ENCODE measurements at regions not wholly inside any gene's neighbourhood (a gene's known extent, or its start where the extent isn't known, plus 50 kb on each side); places are given as distances from the start of the nearest gene placed in this dataset.

DNA sequence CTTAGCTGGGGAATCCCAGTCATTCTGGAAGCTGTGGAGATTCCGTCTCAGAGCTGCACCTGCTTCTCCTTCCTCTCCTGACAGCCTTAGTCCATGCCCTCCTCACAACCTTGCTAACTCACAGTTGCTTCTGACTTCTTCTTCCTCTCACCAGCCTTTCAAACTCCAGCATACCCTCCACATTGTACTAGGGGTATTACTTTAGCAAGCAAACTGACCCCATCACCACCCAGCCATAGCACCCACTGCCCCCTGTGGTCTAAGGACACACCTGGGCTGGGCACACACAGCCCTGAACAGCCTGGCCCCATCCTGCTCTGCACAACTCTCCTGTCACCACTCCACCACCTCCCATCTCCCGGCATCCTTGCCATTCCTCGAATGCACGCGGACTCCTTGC, 208.2 kb downstream of the FBXO15 start:
- DNase-seq (no peak), ATAC-seq (ENCODE audit: low read depth in 2 of 2) (no peak)
- Histone ChIP-seq H3K9me3 (ENCODE audit: control insufficient read depth in 2 of 2, low read length in 2 of 2) (no peaks in the 10 kb centered on the region), H3K27ac (ENCODE audit: insufficient read depth, low read length, poor library complexity, severe bottlenecking) (no peak overlapping the region), H3K36me3 (ENCODE audit: control insufficient read depth, insufficient read depth, low read length) (no peaks in the 10 kb centered on the region), H3K4me3 (ENCODE audit: low read depth, low read length) (no peak overlapping the region), H3K4me1 (ENCODE audit: control insufficient read depth, insufficient read depth, low read length, poor library complexity, severe bottlenecking) (no peaks in the 10 kb centered on the region), H3K27me3 (ENCODE audit: control insufficient read depth, insufficient read depth, low read length) (no peaks in the 10 kb centered on the region)
- H3K36me3 Mint-ChIP-seq, result peaks cover 5% of the 10 kb centered on the region
- H3K4me1 Mint-ChIP-seq, result no peaks in the 10 kb centered on the region
- peaks cover 0 to 2% (median 0%) of the 10 kb centered on the region in 7 donors for H3K9me3 Mint-ChIP-seq
- no peak overlapping the region for H3K4me3 Mint-ChIP-seq
- H3K27ac Mint-ChIP-seq, result no peak overlapping the region
- no peaks in the 10 kb centered on the region for H3K27me3 Mint-ChIP-seq

DNA sequence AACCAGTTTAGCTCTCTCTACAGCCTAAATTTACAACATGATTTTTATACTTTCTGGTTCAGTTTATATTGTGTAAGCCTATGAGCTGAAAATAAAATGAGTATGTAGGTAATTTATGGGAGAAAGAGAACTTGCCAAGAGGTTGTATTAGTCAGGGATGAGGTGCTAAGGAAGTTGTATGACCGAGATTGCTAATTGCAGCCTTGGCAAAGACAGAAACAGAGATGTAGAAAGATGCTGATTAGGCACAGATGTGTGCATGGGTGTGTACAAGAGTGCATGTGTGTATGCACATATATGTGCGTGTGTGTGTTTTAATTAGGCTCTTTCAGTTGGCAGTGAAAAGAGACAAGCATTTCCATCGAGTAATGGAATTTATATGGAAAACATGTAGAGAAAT, 213.9 kb downstream of the FBXO15 start:
- H3K9me3 Mint-ChIP-seq, result no peaks in the 10 kb centered on the region

DNA sequence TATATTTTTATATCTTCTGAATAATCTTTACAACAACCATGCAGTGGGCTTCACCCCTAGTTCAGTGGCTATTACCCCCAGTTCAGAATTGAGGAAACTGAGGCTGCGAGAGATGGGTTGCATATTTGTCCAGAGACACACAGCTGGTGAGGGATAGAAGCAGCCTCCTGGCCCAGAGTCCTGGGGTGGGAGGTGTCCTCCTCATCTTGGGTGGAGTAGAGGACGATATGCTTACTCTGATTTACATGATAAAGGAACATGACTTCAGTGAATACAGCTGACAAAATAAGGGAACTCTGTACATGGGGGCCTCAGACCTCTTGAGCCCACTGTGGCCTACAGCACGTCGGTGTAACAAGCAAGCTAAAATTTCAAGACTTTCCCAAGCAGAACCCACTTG, 214.7 kb downstream of the FBXO15 start:
- no peaks in the 10 kb centered on the region for H3K4me1 ChIP-seq (ENCODE audit: control insufficient read depth, insufficient read depth, low read length, poor library complexity, severe bottlenecking)
- ATAC-seq (ENCODE audit: low read depth in 2 of 2) (no peak), DNase-seq (no peak)
- no peaks in the 10 kb centered on the region for H3K9me3 Mint-ChIP-seq
- H3K36me3 Mint-ChIP-seq, result no peaks in the 10 kb centered on the region
- H3K27ac Mint-ChIP-seq, result no peak overlapping the region
- H3K27me3 ChIP-seq (ENCODE audit: control insufficient read depth, insufficient read depth, low read length), result no peaks in the 10 kb centered on the region
- H3K9me3 ChIP-seq (ENCODE audit: control insufficient read depth in 2 of 2, low read length in 2 of 2), result no peaks in the 10 kb centered on the region
- no peak overlapping the region for H3K4me3 ChIP-seq (ENCODE audit: low read depth, low read length)
- H3K4me3 Mint-ChIP-seq, result no peak overlapping the region
- H3K4me1 Mint-ChIP-seq, result no peaks in the 10 kb centered on the region
- H3K27ac ChIP-seq (ENCODE audit: insufficient read depth, low read length, poor library complexity, severe bottlenecking), result no peak overlapping the region
- peaks cover 4% of the 10 kb centered on the region for H3K27me3 Mint-ChIP-seq
- no peaks in the 10 kb centered on the region for H3K36me3 ChIP-seq (ENCODE audit: control insufficient read depth, insufficient read depth, low read length)

More for the DNA sequence above, 213.9 kb downstream of the FBXO15 start:
- no peak overlapping the region for H3K4me3 ChIP-seq (ENCODE audit: low read depth, low read length)
- no peak for DNase-seq
- peaks cover 4% of the 10 kb centered on the region for H3K27me3 Mint-ChIP-seq
- no peaks in the 10 kb centered on the region for H3K9me3 ChIP-seq (ENCODE audit: control insufficient read depth in 2 of 2, low read length in 2 of 2)
- no peaks in the 10 kb centered on the region for H3K36me3 Mint-ChIP-seq
- ATAC-seq (ENCODE audit: low read depth in 2 of 2), result no peak
- H3K27ac ChIP-seq (ENCODE audit: insufficient read depth, low read length, poor library complexity, severe bottlenecking), result no peak overlapping the region
- H3K4me1 Mint-ChIP-seq, result no peaks in the 10 kb centered on the region
- no peaks in the 10 kb centered on the region for H3K4me1 ChIP-seq (ENCODE audit: control insufficient read depth, insufficient read depth, low read length, poor library complexity, severe bottlenecking)
- no peak overlapping the region for H3K4me3 Mint-ChIP-seq
- no peaks in the 10 kb centered on the region for H3K27me3 ChIP-seq (ENCODE audit: control insufficient read depth, insufficient read depth, low read length)
- no peaks in the 10 kb centered on the region for H3K36me3 ChIP-seq (ENCODE audit: control insufficient read depth, insufficient read depth, low read length)
- no peak overlapping the region for H3K27ac Mint-ChIP-seq

DNA sequence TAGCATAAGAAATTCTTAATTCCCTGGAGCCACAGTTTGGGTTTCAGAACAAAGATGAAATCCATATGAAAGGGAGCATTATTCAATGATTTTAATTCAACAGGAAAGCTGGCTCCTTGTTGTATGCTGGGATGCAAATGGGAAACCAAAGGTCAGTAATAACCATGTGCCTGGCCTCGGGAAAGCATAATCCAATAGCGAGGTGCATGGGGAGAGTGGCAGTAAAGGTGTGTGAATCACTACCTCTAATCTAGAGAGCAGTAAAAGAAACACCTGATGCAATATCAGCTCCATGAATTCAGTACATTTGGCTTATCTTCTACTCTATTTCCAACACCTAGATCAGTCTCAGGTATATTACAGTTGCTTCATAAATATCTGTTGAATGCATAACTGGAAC, 220.1 kb downstream of the FBXO15 start:
- ATAC-seq (ENCODE audit: low read depth in 2 of 2), result no peak
- Histone ChIP-seq H3K4me1 (ENCODE audit: control insufficient read depth, insufficient read depth, low read length, poor library complexity, severe bottlenecking) (no peaks in the 10 kb centered on the region), H3K36me3 (ENCODE audit: control insufficient read depth, insufficient read depth, low read length) (no peaks in the 10 kb centered on the region), H3K9me3 (ENCODE audit: control insufficient read depth in 2 of 2, low read length in 2 of 2) (no peaks in the 10 kb centered on the region), H3K27ac (ENCODE audit: insufficient read depth, low read length, poor library complexity, severe bottlenecking) (no peak overlapping the region), H3K4me3 (ENCODE audit: low read depth, low read length) (no peak overlapping the region), H3K27me3 (ENCODE audit: control insufficient read depth, insufficient read depth, low read length) (no peaks in the 10 kb centered on the region)
- Mint-ChIP-seq H3K9me3 (no peaks in the 10 kb centered on the region), H3K27me3 (peaks cover 4% of the 10 kb centered on the region), H3K27ac (no peak overlapping the region), H3K36me3 (no peaks in the 10 kb centered on the region), H3K4me3 (no peak overlapping the region), H3K4me1 (no peaks in the 10 kb centered on the region)
- DNase-seq, result no peak

DNA sequence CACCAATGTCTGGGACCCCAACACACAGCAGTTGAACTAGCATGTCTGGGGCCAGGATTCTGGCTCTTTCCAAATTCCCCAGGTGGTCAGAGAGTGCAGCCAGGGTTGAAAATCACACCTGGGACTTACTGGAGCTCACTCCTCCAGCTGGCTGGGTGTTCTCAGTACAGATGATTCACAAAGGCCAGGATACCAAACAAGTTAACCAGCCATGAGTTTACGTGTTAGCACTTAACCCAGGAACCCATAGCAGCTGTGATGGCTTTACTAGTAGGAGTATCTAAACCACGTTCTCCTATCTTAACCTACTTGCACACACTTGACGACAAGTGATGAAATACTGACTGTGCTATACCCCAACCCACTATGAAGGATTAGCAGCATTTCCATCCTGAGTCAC, 222.8 kb downstream of the FBXO15 start:
- Mint-ChIP-seq H3K4me3 (no peak overlapping the region), H3K27ac (no peak overlapping the region), H3K36me3 (no peaks in the 10 kb centered on the region), H3K27me3 (peaks cover 4% of the 10 kb centered on the region), H3K9me3 (no peaks in the 10 kb centered on the region), H3K4me1 (no peaks in the 10 kb centered on the region)
- H3K4me1 ChIP-seq (ENCODE audit: control insufficient read depth, insufficient read depth, low read length, poor library complexity, severe bottlenecking), result no peaks in the 10 kb centered on the region
- H3K9me3 ChIP-seq (ENCODE audit: control insufficient read depth in 2 of 2, low read length in 2 of 2), result no peaks in the 10 kb centered on the region
- H3K27ac ChIP-seq (ENCODE audit: insufficient read depth, low read length, poor library complexity, severe bottlenecking), result no peak overlapping the region
- DNase-seq (no peak), ATAC-seq (ENCODE audit: low read depth in 2 of 2) (no peak)
- no peaks in the 10 kb centered on the region for H3K27me3 ChIP-seq (ENCODE audit: control insufficient read depth, insufficient read depth, low read length)
- H3K36me3 ChIP-seq (ENCODE audit: control insufficient read depth, insufficient read depth, low read length), result no peaks in the 10 kb centered on the region
- H3K4me3 ChIP-seq (ENCODE audit: low read depth, low read length), result no peak overlapping the region

DNA sequence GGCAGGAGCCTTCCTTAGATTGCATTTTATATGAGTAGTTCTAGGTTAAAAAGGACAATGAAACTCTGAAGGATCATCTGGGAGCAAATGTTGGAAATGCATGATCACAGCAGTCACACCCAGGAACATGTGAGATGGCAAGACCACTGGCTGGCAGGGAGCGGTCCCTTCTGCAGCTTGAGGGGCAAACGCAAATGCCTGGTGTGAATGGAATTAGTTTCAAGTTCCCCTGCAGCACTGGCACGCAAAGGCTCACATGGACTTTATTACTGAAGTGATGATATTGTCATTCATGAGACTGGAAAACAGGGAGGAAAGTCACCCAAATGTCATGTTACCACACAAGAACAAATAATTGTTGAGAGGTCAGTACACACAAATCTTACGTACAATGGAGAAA, 223.3 kb downstream of the FBXO15 start:
- Mint-ChIP-seq H3K4me3 (no peak overlapping the region), H3K36me3 (no peaks in the 10 kb centered on the region), H3K27ac (no peak overlapping the region), H3K4me1 (no peaks in the 10 kb centered on the region), H3K27me3 (no peaks in the 10 kb centered on the region), H3K9me3 (no peaks in the 10 kb centered on the region)
- DNase-seq (no peak), ATAC-seq (ENCODE audit: low read depth in 2 of 2) (no peak)
- no peak overlapping the region for H3K4me3 ChIP-seq (ENCODE audit: low read depth, low read length)
- no peaks in the 10 kb centered on the region for H3K9me3 ChIP-seq (ENCODE audit: control insufficient read depth in 2 of 2, low read length in 2 of 2)
- H3K4me1 ChIP-seq (ENCODE audit: control insufficient read depth, insufficient read depth, low read length, poor library complexity, severe bottlenecking), result no peaks in the 10 kb centered on the region
- H3K36me3 ChIP-seq (ENCODE audit: control insufficient read depth, insufficient read depth, low read length), result no peaks in the 10 kb centered on the region
- no peaks in the 10 kb centered on the region for H3K27me3 ChIP-seq (ENCODE audit: control insufficient read depth, insufficient read depth, low read length)
- H3K27ac ChIP-seq (ENCODE audit: insufficient read depth, low read length, poor library complexity, severe bottlenecking), result no peak overlapping the region

DNA sequence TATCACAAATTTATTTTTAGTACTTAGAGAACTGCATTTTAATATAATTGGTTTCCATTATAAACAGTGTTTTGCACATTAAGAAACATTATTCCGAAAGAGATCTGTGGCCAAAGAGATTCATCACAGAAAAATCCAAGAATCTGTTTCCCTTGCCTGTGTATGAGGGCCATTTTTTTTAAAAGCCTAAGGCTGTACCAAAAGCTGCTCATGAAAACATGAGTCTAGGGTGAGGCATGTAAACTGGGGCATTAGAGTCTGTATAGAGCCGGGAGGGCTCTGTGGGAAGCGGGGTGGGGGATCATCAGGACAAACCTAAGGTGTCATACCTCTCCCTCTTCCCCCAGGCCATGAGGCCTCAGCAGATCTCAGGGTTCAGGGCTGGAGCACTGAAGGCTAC, 223.8 kb downstream of the FBXO15 start:
- Histone ChIP-seq H3K9me3 (ENCODE audit: control insufficient read depth in 2 of 2, low read length in 2 of 2) (no peaks in the 10 kb centered on the region), H3K27ac (ENCODE audit: insufficient read depth, low read length, poor library complexity, severe bottlenecking) (no peak overlapping the region), H3K36me3 (ENCODE audit: control insufficient read depth, insufficient read depth, low read length) (no peaks in the 10 kb centered on the region), H3K4me3 (ENCODE audit: low read depth, low read length) (no peak overlapping the region), H3K4me1 (ENCODE audit: control insufficient read depth, insufficient read depth, low read length, poor library complexity, severe bottlenecking) (no peaks in the 10 kb centered on the region), H3K27me3 (ENCODE audit: control insufficient read depth, insufficient read depth, low read length) (no peaks in the 10 kb centered on the region)
- Mint-ChIP-seq H3K4me1 (no peaks in the 10 kb centered on the region), H3K27me3 (no peaks in the 10 kb centered on the region), H3K9me3 (no peaks in the 10 kb centered on the region), H3K27ac (no peak overlapping the region), H3K36me3 (no peaks in the 10 kb centered on the region), H3K4me3 (no peak overlapping the region)
- ATAC-seq (ENCODE audit: low read depth in 2 of 2) (no peak), DNase-seq (no peak)

DNA sequence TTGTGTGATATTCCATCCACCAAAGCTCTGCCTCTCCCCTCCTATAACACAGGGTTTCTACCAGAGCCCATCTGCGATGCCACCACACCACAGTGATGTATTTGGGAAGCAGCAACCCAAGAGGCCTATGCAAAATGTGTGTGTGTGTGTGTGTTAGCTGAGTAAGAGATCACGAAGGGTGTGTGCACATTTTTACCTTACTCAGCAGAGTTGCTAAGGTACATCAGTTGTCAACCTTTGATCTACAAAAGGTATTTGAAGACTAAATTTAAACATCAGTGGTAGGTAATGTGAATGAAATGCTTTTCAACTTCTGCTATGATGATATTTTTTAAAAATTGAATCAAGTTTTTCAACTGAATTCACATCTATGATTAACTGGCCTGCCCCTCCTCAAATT, 227.6 kb downstream of the FBXO15 start:
- no peak overlapping the region for H3K27ac ChIP-seq (ENCODE audit: insufficient read depth, low read length, poor library complexity, severe bottlenecking)
- no peaks in the 10 kb centered on the region for H3K27me3 ChIP-seq (ENCODE audit: control insufficient read depth, insufficient read depth, low read length)
- H3K9me3 Mint-ChIP-seq, result peaks cover 0 to 1% (median 0%) of the 10 kb centered on the region in 7 donors
- no peak overlapping the region for H3K4me3 ChIP-seq (ENCODE audit: low read depth, low read length)
- H3K9me3 ChIP-seq (ENCODE audit: control insufficient read depth in 2 of 2, low read length in 2 of 2), result no peaks in the 10 kb centered on the region
- H3K27me3 Mint-ChIP-seq, result no peaks in the 10 kb centered on the region
- no peak overlapping the region for H3K4me3 Mint-ChIP-seq
- H3K4me1 ChIP-seq (ENCODE audit: control insufficient read depth, insufficient read depth, low read length, poor library complexity, severe bottlenecking), result no peaks in the 10 kb centered on the region
- no peak for DNase-seq
- peaks cover 0 to 3% (median 0%) of the 10 kb centered on the region in 4 donors for H3K4me1 Mint-ChIP-seq
- no peaks in the 10 kb centered on the region for H3K36me3 ChIP-seq (ENCODE audit: control insufficient read depth, insufficient read depth, low read length)
- no peak for ATAC-seq (ENCODE audit: low read depth in 2 of 2)
- no peaks in the 10 kb centered on the region for H3K36me3 Mint-ChIP-seq
- H3K27ac Mint-ChIP-seq, result no peak overlapping the region
